ENCODE measurements at regions not wholly inside any gene's neighbourhood (a gene's known extent, or its start where the extent isn't known, plus 50 kb on each side); places are given as distances from the start of the nearest gene placed in this dataset.

DNA sequence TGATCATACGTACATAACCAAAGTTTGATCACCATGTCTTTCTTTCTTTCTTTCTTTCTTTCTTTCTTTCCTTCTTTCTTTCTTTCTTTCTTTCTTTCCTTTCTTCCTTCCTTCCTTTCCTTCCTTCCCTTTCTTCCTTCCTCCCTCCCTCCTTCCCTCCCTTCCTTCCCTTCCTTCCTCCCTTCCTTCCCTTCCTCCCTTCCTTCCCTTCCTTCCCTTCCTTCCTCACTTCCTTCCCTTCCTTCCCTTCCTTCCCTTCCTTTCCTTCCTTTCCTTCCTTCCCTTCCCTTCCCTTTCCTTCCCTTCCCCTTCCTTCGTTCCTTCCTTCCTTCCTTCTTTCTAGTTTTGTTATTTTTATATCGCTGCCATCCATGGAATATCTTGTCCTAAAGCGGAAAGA, 406.7 kb upstream of the DDX18 start:
- intact Hi-C loops (cut with DNase I; ENCODE audit: low total_unique reads), result no loop called here
- DNase-seq (ENCODE audit: low spot score in 2 of 2), result no peak
- TF ChIP-seq POLR2A (IDR thresholded peaks at IDR 0.05), result no peak
- TF ChIP-seq, protein P1, sequence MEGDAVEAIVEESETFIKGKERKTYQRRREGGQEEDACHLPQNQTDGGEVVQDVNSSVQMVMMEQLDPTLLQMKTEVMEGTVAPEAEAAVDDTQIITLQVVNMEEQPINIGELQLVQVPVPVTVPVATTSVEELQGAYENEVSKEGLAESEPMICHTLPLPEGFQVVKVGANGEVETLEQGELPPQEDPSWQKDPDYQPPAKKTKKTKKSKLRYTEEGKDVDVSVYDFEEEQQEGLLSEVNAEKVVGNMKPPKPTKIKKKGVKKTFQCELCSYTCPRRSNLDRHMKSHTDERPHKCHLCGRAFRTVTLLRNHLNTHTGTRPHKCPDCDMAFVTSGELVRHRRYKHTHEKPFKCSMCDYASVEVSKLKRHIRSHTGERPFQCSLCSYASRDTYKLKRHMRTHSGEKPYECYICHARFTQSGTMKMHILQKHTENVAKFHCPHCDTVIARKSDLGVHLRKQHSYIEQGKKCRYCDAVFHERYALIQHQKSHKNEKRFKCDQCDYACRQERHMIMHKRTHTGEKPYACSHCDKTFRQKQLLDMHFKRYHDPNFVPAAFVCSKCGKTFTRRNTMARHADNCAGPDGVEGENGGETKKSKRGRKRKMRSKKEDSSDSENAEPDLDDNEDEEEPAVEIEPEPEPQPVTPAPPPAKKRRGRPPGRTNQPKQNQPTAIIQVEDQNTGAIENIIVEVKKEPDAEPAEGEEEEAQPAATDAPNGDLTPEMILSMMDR (IDR thresholded peaks at IDR 0.05), result no peak
- WGBS, 2 donors, result 63 to 91% methylated on average over 4 of the region's 4 CpGs
- no peak overlapping the region for H3K4me3 ChIP-seq (ENCODE audit: low read depth, poor library complexity, severe bottlenecking)

DNA sequence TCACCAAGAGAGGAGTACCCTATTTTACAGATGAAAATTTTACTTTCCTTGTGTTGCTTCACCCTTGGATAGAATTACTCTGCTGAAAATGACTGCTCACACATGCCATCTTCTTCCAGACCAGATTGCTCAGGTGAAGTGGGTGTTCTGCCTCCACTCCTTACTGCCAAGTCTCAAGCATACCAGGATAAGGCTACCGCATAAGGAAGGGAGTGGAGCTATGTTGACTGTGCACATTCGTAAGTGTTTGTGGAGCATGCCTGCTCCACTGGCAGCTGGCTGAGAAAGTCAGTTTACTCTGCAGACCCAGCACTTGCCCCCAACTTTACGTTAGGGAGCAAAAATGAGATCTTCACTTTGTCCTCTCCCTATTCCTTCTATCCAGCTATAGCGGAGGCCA, 405.0 kb upstream of the DDX18 start:
- 74 to 90% methylated on average over 4 of the region's 4 CpGs for WGBS, 2 donors
- intact Hi-C loops (cut with DNase I; ENCODE audit: low total_unique reads), result no loop called here
- no peak overlapping the region for H3K4me3 ChIP-seq (ENCODE audit: low read depth, poor library complexity, severe bottlenecking)
- no peak for DNase-seq (ENCODE audit: low spot score in 2 of 2)
- no peak for TF ChIP-seq POLR2A (IDR thresholded peaks at IDR 0.05)
- TF ChIP-seq, protein P1 (IDR thresholded peaks at IDR 0.05), result no peak

DNA sequence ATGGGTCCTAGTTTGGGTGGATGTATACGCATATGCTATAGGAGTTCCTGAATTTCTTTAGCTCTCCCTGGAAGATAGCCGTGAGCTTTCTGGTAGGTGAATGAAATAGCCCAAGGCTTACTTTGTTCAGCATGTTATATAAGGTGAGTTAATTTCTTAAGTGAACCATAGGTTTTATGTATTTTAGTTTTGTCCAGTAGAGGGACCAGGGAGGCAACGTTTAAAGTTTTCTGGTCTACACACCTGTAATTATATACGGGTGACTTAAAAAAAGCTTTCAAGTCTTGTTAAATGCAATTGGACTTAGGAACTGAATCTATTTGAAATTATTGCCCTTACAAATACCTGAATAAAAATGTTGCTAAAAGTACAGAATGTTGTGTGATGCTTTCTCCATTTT, 402.5 kb upstream of the DDX18 start:
- TF ChIP-seq POLR2A (IDR thresholded peaks at IDR 0.05), result no peak
- TF ChIP-seq, protein P1 (IDR thresholded peaks at IDR 0.05), result no peak
- DNase-seq (ENCODE audit: low spot score in 2 of 2), result no peak
- intact Hi-C loops (cut with DNase I; ENCODE audit: low total_unique reads), result no loop called here

DNA sequence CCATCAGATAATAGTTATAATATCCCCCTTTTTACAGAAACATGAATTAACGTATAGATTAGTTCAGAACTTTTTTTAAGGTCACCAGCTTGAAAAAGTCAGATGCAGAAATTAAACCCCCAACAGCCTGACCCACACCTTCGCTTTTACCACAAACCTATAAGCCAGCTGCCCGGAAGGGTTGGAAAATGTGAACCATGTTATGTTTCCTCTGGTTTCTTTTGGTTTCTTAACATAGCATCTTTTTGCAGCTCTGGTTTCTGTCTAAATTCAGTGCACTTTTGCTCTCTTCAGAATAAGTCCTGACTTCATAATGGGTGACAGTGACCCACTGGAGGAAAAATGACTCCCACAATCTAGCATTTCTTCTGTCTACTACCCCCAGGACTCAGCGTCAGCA, 381.7 kb upstream of the DDX18 start:
- 66 to 68% methylated on average over 4 of the region's 4 CpGs for WGBS, 2 donors
- DNase-seq (ENCODE audit: low spot score in 2 of 2), result no peak
- intact Hi-C loops (cut with DNase I; ENCODE audit: low total_unique reads), result no loop called here
- no peak overlapping the region for H3K4me3 ChIP-seq (ENCODE audit: low read depth, poor library complexity, severe bottlenecking)
- TF ChIP-seq, protein P1 (IDR thresholded peaks at IDR 0.05), result no peak
- no peak for TF ChIP-seq POLR2A (IDR thresholded peaks at IDR 0.05)

More for the DNA sequence above, 402.5 kb upstream of the DDX18 start:
- WGBS, 2 donors, result 36 to 44% methylated on average over 4 of the region's 4 CpGs
- no peak overlapping the region for H3K4me3 ChIP-seq (ENCODE audit: low read depth, poor library complexity, severe bottlenecking)

DNA sequence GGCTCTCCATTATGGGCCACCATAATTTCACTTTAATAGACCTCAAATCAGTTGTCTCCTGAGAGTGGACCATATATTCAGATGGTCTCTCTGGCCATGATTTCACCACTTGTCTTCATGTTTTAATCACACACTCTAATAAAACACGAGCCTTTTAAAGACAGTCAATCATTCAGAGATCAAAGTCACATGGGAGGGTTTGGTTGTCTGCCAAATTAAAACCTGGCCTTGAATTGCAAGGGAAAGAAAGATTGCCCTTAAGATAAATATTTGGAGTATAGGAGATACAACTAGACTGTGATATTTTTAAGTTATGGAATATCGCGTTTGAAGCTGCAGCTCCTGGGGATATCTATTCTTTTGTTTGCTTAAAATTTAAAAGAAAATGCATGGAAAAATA, 377.8 kb upstream of the DDX18 start:
- WGBS, 2 donors, result 18 to 21% methylated on average over 3 of the region's 3 CpGs
- no peak overlapping the region for H3K4me3 ChIP-seq (ENCODE audit: low read depth, poor library complexity, severe bottlenecking)
- TF ChIP-seq POLR2A (IDR thresholded peaks at IDR 0.05), result no peak
- TF ChIP-seq, protein P1 (IDR thresholded peaks at IDR 0.05), result no peak
- intact Hi-C loops (cut with DNase I; ENCODE audit: low total_unique reads), result no loop called here
- no peak for DNase-seq (ENCODE audit: low spot score in 2 of 2)

DNA sequence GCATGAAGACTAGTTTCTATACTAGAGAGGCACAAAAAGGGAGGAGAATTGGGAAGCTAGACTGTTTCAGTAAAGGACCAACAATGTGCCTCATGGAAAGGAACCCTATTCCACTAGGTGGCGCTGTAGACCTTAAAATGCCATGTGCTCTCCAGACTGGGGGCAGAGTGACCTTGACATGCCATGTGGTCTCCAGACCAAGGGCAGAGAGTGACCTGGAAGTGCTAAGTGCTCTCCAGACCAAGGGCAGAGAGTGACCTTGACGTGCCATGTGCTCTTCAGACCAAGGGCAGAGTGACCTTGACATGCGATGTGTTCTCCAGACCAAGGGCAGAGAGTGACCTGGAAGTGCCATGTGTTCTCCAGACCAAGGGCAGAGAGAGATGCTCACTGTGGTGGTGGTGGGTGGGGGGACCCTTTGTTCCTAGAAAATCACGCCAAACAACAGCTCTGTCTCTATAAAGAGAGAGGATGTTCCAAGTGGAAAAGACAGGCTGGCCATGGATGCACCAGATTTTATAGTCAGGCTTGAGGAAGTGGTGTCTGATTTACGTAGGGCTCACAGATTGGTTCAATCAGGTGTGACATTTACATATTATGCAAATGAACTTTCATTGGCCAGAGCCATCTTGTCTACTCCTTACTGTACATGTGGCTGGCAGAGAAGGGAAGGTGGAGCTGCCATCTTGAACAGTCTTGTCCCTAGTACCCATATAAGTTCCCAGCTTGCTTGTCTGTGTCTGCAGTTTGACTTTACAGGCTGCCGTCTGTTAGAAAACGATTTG, 344.0 kb upstream of the DDX18 start:
- WGBS, 2 donors, result 62 to 67% methylated on average over 7 of the region's 7 CpGs
- intact Hi-C loops (cut with DNase I; ENCODE audit: low total_unique reads), result no loop called here
- peak in 1 of 2 donors; percentile 69 for DNase-seq (ENCODE audit: low spot score in 2 of 2)
- no peak overlapping the region for H3K4me3 ChIP-seq (ENCODE audit: low read depth, poor library complexity, severe bottlenecking)
- TF ChIP-seq, protein P1 (IDR thresholded peaks at IDR 0.05), result no peak
- no peak for TF ChIP-seq POLR2A (IDR thresholded peaks at IDR 0.05)

All from lower leg skin (tissue), 4 donors.